NOMO-1 (cell line): ENCODE measurements at regions not wholly inside any gene's neighbourhood (a gene's known extent, or its start where the extent isn't known, plus 50 kb on each side); places are given as distances from the start of the nearest gene placed in this dataset.

Source experiments
- DNase-seq, 2 experiments: peaks; one replicate each; lab custom pipeline; 2025; ENCODE audit not compliant: unreplicated experiment in 2 of 2; lab: John Stamatoyannopoulos, UW

- DNase-seq: no peak
Measured at GRCh38 chr10:78784546-78784945, 284.2 kb upstream of the ZMIZ1 start.

DNA sequence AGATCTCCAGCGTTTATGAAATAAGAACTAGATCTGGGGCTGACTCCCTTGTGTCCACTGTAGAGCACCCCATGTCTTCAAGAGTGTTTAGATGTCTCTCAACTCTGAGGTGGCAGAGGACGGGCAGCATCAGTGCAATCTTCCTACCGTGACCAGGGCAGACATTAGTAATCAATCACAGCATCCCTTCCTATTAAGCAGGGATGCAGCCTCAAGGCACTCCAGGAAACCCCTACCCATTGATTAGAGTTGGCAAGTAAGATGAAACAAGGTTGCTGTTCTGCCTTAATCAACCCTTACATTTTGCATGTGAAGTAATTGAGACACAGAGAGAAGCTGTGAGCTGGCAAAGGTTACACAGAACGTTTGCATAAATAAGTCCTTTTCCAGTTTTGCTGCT is 283.7 kb upstream of the ZMIZ1 start:
- DNase-seq: no peak

DNA sequence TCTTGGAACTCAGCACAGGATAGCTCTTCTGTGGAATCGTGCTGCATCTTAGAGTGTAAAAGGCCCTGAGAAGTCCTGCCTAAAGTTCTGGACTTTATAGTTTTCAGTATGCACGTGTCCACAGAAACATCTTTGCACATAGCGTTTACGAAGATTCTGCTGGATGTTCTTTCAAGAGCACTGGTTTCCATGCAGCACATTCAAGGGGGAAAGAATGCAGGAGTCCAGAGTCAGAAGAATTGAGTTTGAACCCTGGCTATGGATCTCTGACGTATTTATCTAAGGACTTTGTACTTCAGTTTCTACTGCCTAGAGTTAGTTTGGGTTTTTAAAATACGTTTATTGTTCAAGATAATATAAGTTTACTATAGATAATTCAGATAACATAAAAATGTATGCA is 282.8 kb upstream of the ZMIZ1 start:
- DNase-seq: no peak

DNA sequence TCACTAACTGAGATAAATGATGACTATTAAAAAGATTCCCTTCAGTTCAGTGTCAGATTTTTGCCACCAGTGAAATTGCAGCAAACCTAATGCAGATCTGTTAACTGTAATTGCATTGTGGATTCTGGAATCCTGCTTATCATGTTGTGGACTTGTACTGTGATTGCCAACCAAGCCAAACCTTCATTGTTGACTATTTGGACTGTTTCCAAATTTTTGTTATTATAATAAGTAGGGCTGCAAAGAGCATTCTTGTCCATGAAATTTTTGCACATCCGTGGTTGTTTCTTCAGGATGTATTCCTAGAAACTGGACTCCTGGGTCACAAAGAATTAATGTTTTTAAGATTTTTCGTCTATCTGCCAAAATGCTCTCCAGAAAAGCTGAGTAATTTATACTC is 281.6 kb upstream of the ZMIZ1 start:
- no peak for DNase-seq

DNA sequence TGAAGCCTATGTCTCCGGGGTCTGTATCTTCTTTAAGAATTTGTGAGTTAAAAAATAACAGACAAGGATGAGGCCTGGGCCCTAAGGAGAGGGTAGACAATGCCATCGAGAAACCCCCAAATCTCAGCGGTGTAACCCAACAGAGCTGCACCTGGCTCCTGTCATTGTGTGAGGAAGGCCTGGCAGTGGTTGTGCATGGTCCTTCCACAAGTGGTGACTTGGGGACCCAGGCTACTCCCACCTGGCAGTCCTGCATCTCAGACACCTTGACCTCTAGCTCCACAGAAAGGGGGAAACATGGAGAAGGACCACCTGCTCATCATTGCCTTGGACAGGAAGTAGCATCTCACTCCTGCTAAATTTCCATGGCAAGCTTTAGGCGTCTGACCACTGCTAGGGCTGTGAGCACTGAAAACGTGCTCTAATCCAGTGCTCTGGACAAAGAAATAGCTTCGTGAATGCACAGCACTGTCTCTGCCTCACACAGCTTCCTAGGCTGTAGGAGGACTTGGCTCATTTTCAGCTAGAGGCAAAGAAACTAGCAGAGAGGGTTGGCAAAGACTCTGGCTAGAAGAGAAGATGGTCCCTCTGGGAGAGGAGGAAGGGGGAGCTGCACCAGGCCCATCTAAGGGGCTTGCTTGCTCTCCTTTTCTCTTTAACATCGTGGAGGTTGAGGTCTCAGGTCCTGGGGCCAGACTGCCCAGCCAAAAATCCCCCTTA is 273.9 kb upstream of the ZMIZ1 start:
- DNase-seq: no peak

- DNase-seq: no peak
Measured at GRCh38 chr10:78798976-78799730, 269.6 kb upstream of the ZMIZ1 start.

- no peak for DNase-seq
Measured at GRCh38 chr10:78800006-78800405, 268.8 kb upstream of the ZMIZ1 start.

DNA sequence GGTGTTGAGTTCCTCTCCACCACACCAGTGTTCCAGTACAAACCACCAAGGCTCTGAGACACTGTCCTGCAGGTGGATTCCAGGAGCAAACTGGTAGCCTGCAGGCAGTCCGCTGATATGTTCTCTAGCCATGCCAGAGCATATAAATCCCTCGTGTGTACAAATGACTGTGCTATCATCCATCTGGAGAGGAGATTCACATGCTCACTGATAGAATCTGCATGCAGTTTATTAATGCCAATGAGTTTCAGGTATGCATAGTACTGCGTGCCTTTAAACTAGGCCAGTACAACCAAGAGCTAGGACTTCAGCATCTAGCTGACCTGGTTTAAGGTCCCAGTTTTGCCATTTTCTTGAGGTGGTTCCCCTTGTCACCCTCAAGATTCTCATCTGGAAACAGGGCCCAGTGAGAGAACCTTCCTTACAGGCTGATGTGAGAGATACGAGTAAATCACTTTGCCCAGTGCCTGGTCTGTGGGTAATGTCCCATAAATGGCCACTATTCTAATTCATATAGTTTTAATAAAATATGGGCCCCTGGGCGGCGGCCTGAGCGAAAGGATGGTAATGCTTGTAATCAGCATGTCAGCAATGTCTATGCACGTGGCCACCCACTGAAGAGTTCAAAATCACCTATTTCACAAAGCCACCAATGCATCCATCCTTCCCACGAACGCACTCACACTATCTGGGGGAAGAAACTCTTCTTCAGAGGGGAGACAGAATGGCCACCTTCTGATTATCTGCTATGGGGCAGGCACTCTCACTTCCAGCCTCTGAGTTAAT is 268.0 kb upstream of the ZMIZ1 start:
- no peak for DNase-seq

- DNase-seq: no peak
Measured at GRCh38 chr10:78802431-78802830, 266.3 kb upstream of the ZMIZ1 start.

- DNase-seq: no peak
Measured at GRCh38 chr10:78802866-78803265, 265.9 kb upstream of the ZMIZ1 start.

DNA sequence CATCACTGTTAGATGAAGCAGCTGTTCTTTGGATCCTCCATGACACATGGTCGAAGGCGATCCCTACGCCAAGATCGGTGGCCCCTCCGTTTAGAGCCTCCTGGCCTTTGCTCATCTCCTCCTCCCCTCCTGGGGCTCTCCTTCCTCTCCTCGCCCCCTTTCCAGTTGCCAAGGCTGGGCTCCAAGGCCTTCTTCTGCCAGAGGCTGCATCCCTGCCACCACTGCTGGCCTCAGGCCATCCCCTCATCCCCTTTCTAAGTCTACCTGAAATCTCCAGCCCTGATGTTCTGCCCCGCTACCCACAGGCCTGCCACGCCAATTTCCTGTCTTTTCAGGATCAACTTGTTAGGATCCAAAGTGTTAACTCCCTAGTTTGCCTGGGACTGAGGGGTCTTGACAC is 265.1 kb upstream of the ZMIZ1 start:
- DNase-seq: no peak

GRCh38 chr10:78804411-78805032 is 264.2 kb upstream of the ZMIZ1 start:
- no peak for DNase-seq

DNA sequence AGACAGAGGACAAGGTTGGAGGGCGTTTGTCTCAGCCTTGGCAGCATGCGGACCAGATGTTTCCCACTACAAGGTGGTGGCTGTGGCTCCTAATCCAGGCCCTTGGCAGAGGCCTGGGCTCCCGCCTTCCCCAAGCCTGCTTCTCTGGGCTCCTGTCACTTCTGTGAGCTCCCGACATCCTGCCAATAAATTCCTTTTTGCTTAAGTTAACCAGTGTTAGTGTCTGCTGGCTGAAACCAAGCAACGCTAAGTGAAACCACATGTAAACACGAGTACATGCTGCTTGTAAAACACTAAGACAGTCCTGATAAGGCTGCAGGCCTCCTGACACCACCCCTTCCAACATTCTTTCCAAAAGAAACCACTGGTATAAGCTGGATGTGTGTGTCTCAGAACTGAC is 263.6 kb upstream of the ZMIZ1 start:
- DNase-seq: no peak

- no peak for DNase-seq
Measured at GRCh38 chr10:78806681-78807221, 262.0 kb upstream of the ZMIZ1 start.

DNA sequence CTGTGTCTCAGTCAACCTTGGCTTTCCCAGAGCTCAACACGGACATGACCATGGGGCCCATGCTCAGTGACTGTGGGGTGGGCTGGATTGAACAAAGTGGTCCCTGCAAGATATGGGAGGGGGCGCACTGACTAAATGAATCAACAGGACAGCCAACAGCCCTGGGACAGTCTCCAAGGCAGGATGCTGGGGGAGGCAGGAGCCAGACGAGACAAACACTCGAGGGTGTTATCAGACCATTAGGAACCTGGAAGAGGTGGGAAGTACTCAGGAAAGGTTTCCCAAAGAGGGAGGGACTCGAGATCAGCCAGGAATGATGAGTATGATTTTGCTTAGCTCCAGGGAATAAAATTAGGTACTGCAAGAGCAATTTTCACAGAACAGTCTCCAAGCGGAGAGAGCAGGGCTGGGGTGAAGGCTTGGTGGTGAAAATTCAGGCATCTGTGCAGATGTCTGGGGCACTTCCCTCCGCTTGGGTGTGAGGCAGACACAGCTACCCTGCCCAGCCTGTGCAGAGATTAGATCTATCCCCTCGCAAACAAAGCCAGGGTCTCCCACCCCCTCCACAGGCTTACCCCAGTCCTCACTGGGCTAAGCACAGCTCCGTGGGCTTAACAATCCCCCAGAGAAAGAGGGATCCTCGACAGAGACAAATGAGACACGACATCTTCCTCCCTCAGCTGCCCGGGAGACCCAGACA is 261.1 kb upstream of the ZMIZ1 start:
- no peak for DNase-seq

DNA sequence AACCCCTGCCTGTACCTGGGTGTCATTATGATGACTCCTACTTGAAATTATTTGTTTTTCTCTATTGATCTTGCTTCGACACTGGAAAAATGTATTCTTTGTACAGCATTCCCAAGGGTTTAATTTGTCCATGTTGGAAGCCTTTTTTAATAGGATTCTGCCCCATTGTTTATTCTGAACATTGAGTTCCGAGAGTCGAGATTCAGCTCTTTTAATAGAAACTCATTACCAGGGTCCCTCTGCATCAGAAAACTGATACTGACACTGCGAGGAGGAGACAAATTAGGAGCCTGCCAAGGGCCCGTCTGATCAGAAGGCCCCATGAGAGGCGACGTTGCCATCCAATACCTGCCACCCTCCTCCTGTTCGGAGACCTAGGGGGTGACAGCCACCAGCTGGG is 260.5 kb upstream of the ZMIZ1 start:
- no peak for DNase-seq

DNA sequence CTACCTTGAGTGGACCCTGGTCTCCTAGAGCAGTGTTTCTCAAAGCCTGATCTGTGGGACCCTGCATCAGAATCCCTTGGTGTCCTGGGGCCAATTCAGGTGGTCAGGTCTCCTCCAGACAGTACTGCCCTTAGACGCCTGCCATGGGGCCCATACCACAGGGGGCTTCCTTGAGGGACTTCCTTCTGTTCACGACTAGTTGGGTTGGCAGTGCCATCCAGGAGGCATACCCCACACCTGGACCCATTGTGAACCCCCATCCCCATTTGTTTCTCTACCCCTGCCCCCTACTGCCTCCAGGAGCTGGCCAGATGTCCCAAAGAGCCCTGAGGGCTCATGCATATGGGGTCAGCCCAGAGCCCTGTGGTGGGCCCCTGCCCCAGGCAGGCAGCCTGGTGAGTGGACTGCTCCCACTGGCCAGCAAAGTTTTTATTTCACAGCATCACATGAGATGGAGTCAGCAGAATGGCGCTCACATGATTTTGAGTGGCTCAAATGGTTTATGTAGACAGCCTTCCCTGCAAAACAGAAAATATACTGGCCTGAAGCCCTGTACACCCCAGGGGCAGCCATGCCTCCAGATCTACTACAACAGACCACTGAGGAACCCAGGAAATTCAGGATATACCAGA is 259.9 kb upstream of the ZMIZ1 start:
- DNase-seq: no peak

GRCh38 chr10:78811174-78811573 is 257.6 kb upstream of the ZMIZ1 start:
- DNase-seq: no peak

- DNase-seq: no peak
Measured at GRCh38 chr10:78812571-78813318, 256.0 kb upstream of the ZMIZ1 start.
